Inflammatory macrophage treated with lipopolysaccharide for 1 hour (primary cell): ENCODE measurements at regions not wholly inside any gene's neighbourhood (a gene's known extent, or its start where the extent isn't known, plus 50 kb on each side); places are given as distances from the start of the nearest gene placed in this dataset.

Experiments used
- DNase-seq, 2 donors: peaks; one replicate each; pipeline ENCODE4 v3.0.0-alpha.2; 2020 to 2022

GRCh38 chr1:163824006-163824405, 502.3 kb downstream of the NUF2 start:
- no peak for DNase-seq

- no peak for DNase-seq
Measured at GRCh38 chr1:163824490-163824889, 502.7 kb downstream of the NUF2 start.

- DNase-seq: no peak
Measured at GRCh38 chr1:163826500-163826899, 504.7 kb downstream of the NUF2 start.

- DNase-seq: no peak
Measured at GRCh38 chr1:163834778-163835177, 513.0 kb downstream of the NUF2 start.

GRCh38 chr1:163836481-163836880, 514.7 kb downstream of the NUF2 start:
- DNase-seq: no peak

GRCh38 chr1:163837206-163837605, 515.5 kb downstream of the NUF2 start:
- no peak for DNase-seq

- no peak for DNase-seq
Measured at GRCh38 chr1:163842571-163842970, 520.8 kb downstream of the NUF2 start.

- no peak for DNase-seq
Measured at GRCh38 chr1:163844459-163844858, 522.7 kb downstream of the NUF2 start.

- DNase-seq: no peak
Measured at GRCh38 chr1:163845279-163845678, 523.5 kb downstream of the NUF2 start.

- no peak for DNase-seq
Measured at GRCh38 chr1:163863731-163864130, 542.0 kb downstream of the NUF2 start.

GRCh38 chr1:163864207-163864606, 542.5 kb downstream of the NUF2 start:
- DNase-seq: no peak

GRCh38 chr1:163866564-163866963, 544.8 kb downstream of the NUF2 start:
- no peak for DNase-seq

- no peak for DNase-seq
Measured at GRCh38 chr1:163870666-163871065, 548.9 kb downstream of the NUF2 start.

- DNase-seq: no peak
Measured at GRCh38 chr1:163872067-163872466, 550.3 kb downstream of the NUF2 start.

- DNase-seq: no peak
Measured at GRCh38 chr1:163874070-163874469, 552.3 kb downstream of the NUF2 start.

GRCh38 chr1:163875200-163875926, 553.6 kb downstream of the NUF2 start:
- no peak for DNase-seq

GRCh38 chr1:163875927-163876320, 554.2 kb downstream of the NUF2 start:
- no peak for DNase-seq

GRCh38 chr1:163876546-163876945, 554.8 kb downstream of the NUF2 start:
- DNase-seq: no peak

GRCh38 chr1:163877016-163877415, 555.3 kb downstream of the NUF2 start:
- DNase-seq: no peak

- no peak for DNase-seq
Measured at GRCh38 chr1:163885510-163885909, 563.8 kb downstream of the NUF2 start.

GRCh38 chr1:163896001-163896400, 574.2 kb downstream of the NUF2 start:
- no peak for DNase-seq

- no peak for DNase-seq
Measured at GRCh38 chr1:163897412-163898155, 575.8 kb downstream of the NUF2 start.

GRCh38 chr1:163906283-163906682, 584.5 kb downstream of the NUF2 start:
- DNase-seq: no peak

GRCh38 chr1:163912170-163912884, 590.6 kb downstream of the NUF2 start:
- DNase-seq: no peak
